ENCODE measurements at regions not wholly inside any gene's neighbourhood (a gene's known extent, or its start where the extent isn't known, plus 50 kb on each side); places are given as distances from the start of the nearest gene placed in this dataset.

DNA sequence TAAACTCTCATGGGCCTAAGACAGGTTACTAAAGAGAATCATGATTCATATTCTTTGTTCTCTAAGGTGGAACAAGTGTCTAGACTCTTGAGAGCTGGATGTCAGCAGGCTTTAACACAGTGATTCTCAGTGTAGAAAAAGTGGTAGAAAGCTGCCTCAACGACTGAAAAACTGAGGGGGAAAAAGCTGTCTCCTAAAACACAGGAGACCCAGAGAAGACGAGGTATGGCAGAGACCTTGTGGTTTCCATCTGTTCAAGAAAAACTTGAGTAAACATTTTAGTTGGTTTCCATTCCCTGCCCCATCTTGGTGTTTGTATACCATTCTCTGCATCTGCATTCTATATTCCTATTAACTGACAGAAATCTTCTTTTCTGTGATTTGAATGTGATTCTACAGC is 57.6 kb upstream of the MAP3K7 start:
- TF ChIP-seq CTCF (IDR thresholded peaks at IDR 0.05) (no peak), POLR2A (IDR thresholded peaks at IDR 0.05) (no peak)

Measured in body of pancreas (tissue), 4 donors.